Loucy (cell line): ENCODE measurements at regions not wholly inside any gene's neighbourhood (a gene's known extent, or its start where the extent isn't known, plus 50 kb on each side); places are given as distances from the start of the nearest gene placed in this dataset.

Experiments
- H2AFZ ChIP-seq: fragments of 200-600 bp; sonication (generic); 2 replicates; pipeline ENCODE4 v1.6.0; 2016; ENCODE audit warnings: antibody characterized with exemption, mild to moderate bottlenecking, low read length, moderate library complexity
- H3F3A ChIP-seq: fragments of 200-600 bp; 2 replicates; pipeline ENCODE4 v1.6.0; 2016; ENCODE audit warnings: antibody characterized with exemption, low read depth, mild to moderate bottlenecking
- H3K27me3 ChIP-seq: fragments of 200-600 bp; sonication (generic); 2 replicates; pipeline ENCODE4 v1.6.1; 2014; ENCODE audit warnings: low read length, mild to moderate bottlenecking; ENCODE audit not compliant: insufficient read depth, poor library complexity, severe bottlenecking
- H3K36me3 ChIP-seq: fragments of 200-600 bp; sonication (generic); 2 replicates; pipeline ENCODE4 v1.6.1; 2016; ENCODE audit warnings: low read length; ENCODE audit not compliant: insufficient read depth
- H3K4me1 ChIP-seq: fragments of 200-600 bp; sonication (generic); 2 replicates; pipeline ENCODE4 v1.5.1; 2014; ENCODE audit warnings: low read length, mild to moderate bottlenecking; ENCODE audit not compliant: insufficient read depth, poor library complexity, severe bottlenecking
- H3K4me2 ChIP-seq: fragments of 200-600 bp; sonication (generic); 2 replicates; pipeline ENCODE4 v1.6.0; 2014; ENCODE audit warnings: antibody characterized with exemption, low read length, low read depth, mild to moderate bottlenecking; ENCODE audit not compliant: poor library complexity, severe bottlenecking
- H3K4me3 ChIP-seq: fragments of 200-600 bp; sonication (generic); 2 replicates; pipeline ENCODE4 v1.5.1; 2014; ENCODE audit warnings: low read length, mild to moderate bottlenecking, mixed read lengths; ENCODE audit not compliant: poor library complexity, severe bottlenecking
- H3K79me2 ChIP-seq: fragments of 200-600 bp; sonication (generic); 2 replicates; pipeline ENCODE4 v1.6.1; 2014; ENCODE audit warnings: low read length; ENCODE audit not compliant: insufficient read depth
- H3K9ac ChIP-seq: fragments of 200-600 bp; sonication (generic); 2 replicates; pipeline ENCODE4 v1.6.0; 2014; ENCODE audit warnings: mild to moderate bottlenecking, low read depth, low read length, moderate library complexity; ENCODE audit not compliant: poor library complexity, severe bottlenecking
- H3K9me2 ChIP-seq: fragments of 200-600 bp; sonication (generic); replicated peaks from 2 replicates; pipeline ENCODE4 v1.6.1; 2016; ENCODE audit warnings: low read depth, low read length, mixed read lengths
- H3K9me3 ChIP-seq: fragments of 200-600 bp; sonication (generic); 2 replicates; pipeline ENCODE4 v1.6.1; 2014; ENCODE audit warnings: mild to moderate bottlenecking, antibody characterized with exemption, low read length, low read depth; ENCODE audit not compliant: insufficient read depth
- H4K20me1 ChIP-seq: fragments of 200-600 bp; sonication (generic); 2 replicates; pipeline ENCODE4 v1.6.0; 2014; ENCODE audit warnings: antibody characterized with exemption, low read length, mild to moderate bottlenecking; ENCODE audit not compliant: insufficient read depth, poor library complexity, severe bottlenecking
- CTCF ChIP-seq: fragments of 200-600 bp; sonication (generic); conservative IDR thresholded peaks from 2 replicates; pipeline ENCODE4 v1.5.1; 2014; ENCODE audit warnings: mild to moderate bottlenecking, antibody characterized with exemption, low read length
- EZH2phosphoT487 ChIP-seq: fragments of 200-600 bp; IDR thresholded peaks from 2 replicates; pipeline ENCODE4 v1.6.1; 2018; ENCODE audit warnings: antibody characterized with exemption, mild to moderate bottlenecking, moderate library complexity, borderline replicate concordance

GRCh38 chr5:28737682-28738081 is 1699.3 kb upstream of the CDH9 start:
- Histone ChIP-seq H3K9me3 (no peaks in the 10 kb centered on the region), H3K27me3 (no peaks in the 10 kb centered on the region), H3K36me3 (no peaks in the 10 kb centered on the region), H3K9ac (no peak overlapping the region), H3K79me2 (no peaks in the 10 kb centered on the region), H3K4me2 (no peak overlapping the region), H3K9me2 (no peaks in the 10 kb centered on the region), H3K4me3 (no peak overlapping the region), H4K20me1 (no peaks in the 10 kb centered on the region), H2AFZ (no peak overlapping the region), H3K4me1 (no peaks in the 10 kb centered on the region), H3F3A (no peaks in the 10 kb centered on the region)
- no peak for TF ChIP-seq EZH2phosphoT487
- TF ChIP-seq CTCF: no peak

GRCh38 chr5:28737222-28737621 is 1698.8 kb upstream of the CDH9 start:
- Histone ChIP-seq H3K9me2 (no peaks in the 10 kb centered on the region), H3K4me2 (no peak overlapping the region), H3K9ac (no peak overlapping the region), H3F3A (no peaks in the 10 kb centered on the region), H3K4me1 (no peaks in the 10 kb centered on the region), H4K20me1 (no peaks in the 10 kb centered on the region), H3K9me3 (no peaks in the 10 kb centered on the region), H3K79me2 (no peaks in the 10 kb centered on the region), H3K4me3 (no peak overlapping the region), H2AFZ (no peak overlapping the region), H3K27me3 (no peaks in the 10 kb centered on the region), H3K36me3 (no peaks in the 10 kb centered on the region)
- TF ChIP-seq CTCF (no peak), EZH2phosphoT487 (no peak)

- Histone ChIP-seq H4K20me1 (no peaks in the 10 kb centered on the region), H3K27me3 (no peaks in the 10 kb centered on the region), H3K36me3 (no peaks in the 10 kb centered on the region), H3K79me2 (no peaks in the 10 kb centered on the region), H2AFZ (no peak overlapping the region), H3K4me3 (no peak overlapping the region), H3K9me2 (no peaks in the 10 kb centered on the region), H3K4me2 (no peak overlapping the region), H3F3A (no peaks in the 10 kb centered on the region), H3K9me3 (no peaks in the 10 kb centered on the region), H3K4me1 (no peaks in the 10 kb centered on the region), H3K9ac (no peak overlapping the region)
- TF ChIP-seq EZH2phosphoT487: no peak
- no peak for TF ChIP-seq CTCF
These were observed 1696.0 kb upstream of the CDH9 start for GRCh38 chr5:28734396-28734795.
